Epithelial cell of prostate (primary cell): ENCODE measurements at regions not wholly inside any gene's neighbourhood (a gene's known extent, or its start where the extent isn't known, plus 50 kb on each side); places are given as distances from the start of the nearest gene placed in this dataset.

ENCODE experiments used
- DNase-seq: peaks from one replicate; pipeline ENCODE4 v3.0.0-alpha.2; 2011; ENCODE audit warnings: low read depth, low spot score
- H3K27ac ChIP-seq: fragments of 450-650 bp; 2 replicates; pipeline ENCODE4 v1.5.1; 2017; ENCODE audit warnings: mild to moderate bottlenecking

GRCh38 chr5:74251141-74252035 lies 389.1 kb downstream of the ENC1 start:
- H3K27ac ChIP-seq: peak overlapping the region; percentile 89
- DNase-seq: peak; percentile 100

- no peak for DNase-seq
Observed at GRCh38 chr5:74250304-74251102, 390.0 kb downstream of the ENC1 start.

GRCh38 chr5:74248576-74248975 lies 392.0 kb downstream of the ENC1 start:
- DNase-seq: no peak

More at GRCh38 chr5:74250304-74251102, 390.0 kb downstream of the ENC1 start:
- peak overlapping the region; percentile 89 for H3K27ac ChIP-seq

DNA sequence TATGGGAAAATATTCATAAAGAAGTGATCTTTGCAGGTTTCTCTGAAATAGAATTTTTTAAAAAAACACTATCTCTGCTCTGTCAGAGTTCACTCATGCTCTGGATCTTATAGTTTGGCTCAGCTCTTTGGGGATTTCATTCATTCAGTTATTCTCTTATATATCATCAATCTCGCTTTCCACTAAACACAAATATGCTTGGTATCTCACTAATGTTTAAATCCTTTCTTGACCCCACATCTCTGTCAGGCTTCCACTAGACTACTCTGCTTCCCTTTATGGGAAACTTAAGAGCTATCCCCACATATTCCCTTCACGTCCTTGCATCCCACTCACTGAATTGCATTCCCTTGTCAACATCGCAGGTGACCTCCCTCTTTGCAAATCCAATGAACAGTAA lies 396.1 kb downstream of the ENC1 start:
- no peak overlapping the region for H3K27ac ChIP-seq
- DNase-seq: no peak

More at GRCh38 chr5:74248576-74248975, 392.0 kb downstream of the ENC1 start:
- peak overlapping the region; percentile 23 for H3K27ac ChIP-seq

DNA sequence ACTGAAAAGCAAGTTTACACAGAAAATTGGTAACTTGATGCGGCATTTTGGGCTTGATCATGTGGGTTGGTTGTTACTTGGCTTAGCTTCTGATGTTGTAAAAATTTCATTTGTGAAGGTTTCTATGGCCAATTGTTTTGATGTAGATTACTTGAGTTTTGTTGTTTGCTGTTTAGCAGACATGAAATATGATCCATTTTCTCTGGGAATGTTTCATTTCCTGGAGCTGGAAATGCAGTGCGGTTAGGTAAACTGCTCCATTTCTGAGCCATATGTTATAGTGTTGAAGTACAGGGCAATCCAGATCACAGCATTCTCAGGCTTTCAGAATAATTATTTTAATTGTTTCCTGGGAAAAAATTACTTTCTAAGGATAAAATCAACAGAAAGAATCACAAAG lies 396.9 kb downstream of the ENC1 start:
- DNase-seq: no peak
- peak overlapping the region; percentile 93 for H3K27ac ChIP-seq

DNA sequence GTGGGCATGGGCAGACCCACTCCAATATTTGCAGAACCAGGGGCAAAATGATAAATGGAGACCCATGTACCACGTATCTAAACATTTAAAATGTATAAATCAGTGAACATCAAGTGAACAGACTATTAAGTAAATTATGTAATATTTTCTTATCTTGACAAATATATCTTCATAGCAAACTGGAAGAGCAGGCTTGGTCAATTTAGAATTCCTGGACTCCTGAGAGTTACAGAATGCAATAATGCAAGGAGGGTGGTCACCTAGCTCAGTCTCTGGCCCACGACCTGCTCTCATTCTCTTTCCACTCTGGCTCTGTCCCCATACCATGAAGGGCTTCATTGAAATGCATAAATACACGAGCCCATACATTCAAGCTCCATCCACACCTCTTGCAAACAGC lies 398.0 kb downstream of the ENC1 start:
- peak overlapping the region; percentile 93 for H3K27ac ChIP-seq
- no peak for DNase-seq

DNA sequence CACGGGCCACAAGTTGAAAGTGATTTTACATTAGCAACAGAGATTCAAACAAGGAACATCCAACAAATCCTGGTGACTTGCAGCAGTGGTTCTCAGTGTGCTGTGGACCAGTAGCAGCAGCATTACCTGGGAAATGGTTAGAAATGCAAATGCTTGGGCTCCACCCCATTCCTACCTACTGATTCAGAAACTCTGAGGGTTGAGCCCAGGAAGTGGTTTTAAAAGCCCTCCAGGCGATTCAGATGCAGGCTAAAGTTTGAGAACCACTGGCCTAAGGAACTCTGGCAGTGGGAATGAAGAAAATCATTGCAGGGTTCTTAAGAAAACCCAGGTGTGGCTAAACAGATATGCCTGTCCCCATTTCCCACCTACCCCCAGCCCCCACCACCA lies 398.8 kb downstream of the ENC1 start:
- DNase-seq: peak; percentile 97
- H3K27ac ChIP-seq: peak overlapping the region; percentile 93

- DNase-seq: peak; percentile 99
Observed at GRCh38 chr5:74240783-74241750, 399.5 kb downstream of the ENC1 start.

GRCh38 chr5:74239261-74239660 lies 401.3 kb downstream of the ENC1 start:
- no peak overlapping the region for H3K27ac ChIP-seq
- DNase-seq: no peak

More at GRCh38 chr5:74240783-74241750, 399.5 kb downstream of the ENC1 start:
- H3K27ac ChIP-seq: peak overlapping the region; percentile 93

- peak; percentile 73 for DNase-seq
- peak overlapping the region; percentile 41 for H3K27ac ChIP-seq
Observed at GRCh38 chr5:74237571-74238145, 402.9 kb downstream of the ENC1 start.

- DNase-seq: no peak
- H3K27ac ChIP-seq: no peak overlapping the region
Observed at GRCh38 chr5:74235552-74235951, 405.0 kb downstream of the ENC1 start.

DNA sequence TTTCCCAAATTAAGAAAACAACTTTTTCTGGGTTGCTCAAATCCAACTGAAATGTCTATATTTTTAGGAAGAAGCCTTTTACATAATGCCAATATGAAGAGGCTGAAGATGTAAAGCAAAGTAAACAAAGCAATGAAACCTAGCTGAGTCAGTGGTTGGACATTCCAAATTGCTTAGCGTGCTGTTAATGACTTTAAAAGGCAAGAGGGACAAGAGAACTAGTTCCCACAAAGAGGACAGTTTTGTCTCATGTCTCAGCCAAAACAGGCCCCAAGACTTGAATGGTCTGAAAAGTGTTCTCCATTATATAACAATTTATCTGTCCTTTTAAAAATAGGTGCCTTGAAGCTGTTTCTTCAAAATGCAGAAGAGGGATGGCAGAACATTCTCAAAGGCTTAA lies 407.0 kb downstream of the ENC1 start:
- DNase-seq: no peak
- H3K27ac ChIP-seq: peak overlapping the region; percentile 62

- DNase-seq: no peak
- peak overlapping the region; percentile 62 for H3K27ac ChIP-seq
Observed at GRCh38 chr5:74233091-74233490, 407.4 kb downstream of the ENC1 start.

DNA sequence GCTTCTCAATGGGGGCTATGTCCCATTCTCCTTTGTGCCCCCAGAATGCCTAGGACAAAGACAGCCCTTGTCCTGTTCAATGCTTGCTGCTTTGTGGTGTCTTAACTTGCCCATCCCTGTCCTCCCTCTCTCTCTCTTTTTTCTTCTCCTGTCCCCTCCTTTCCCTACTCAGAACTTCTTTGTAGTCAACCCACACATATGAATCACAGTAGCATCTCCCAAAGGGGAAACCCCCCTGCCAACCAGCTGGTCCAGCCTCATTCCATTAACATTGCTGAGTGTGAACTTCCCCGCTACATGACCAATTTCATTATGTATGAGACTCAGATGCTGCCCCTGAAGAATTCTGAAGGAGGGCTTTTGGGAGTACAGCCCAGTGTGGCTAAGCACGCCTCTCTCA lies 408.3 kb downstream of the ENC1 start:
- peak overlapping the region; percentile 62 for H3K27ac ChIP-seq
- DNase-seq: peak; percentile 96

DNA sequence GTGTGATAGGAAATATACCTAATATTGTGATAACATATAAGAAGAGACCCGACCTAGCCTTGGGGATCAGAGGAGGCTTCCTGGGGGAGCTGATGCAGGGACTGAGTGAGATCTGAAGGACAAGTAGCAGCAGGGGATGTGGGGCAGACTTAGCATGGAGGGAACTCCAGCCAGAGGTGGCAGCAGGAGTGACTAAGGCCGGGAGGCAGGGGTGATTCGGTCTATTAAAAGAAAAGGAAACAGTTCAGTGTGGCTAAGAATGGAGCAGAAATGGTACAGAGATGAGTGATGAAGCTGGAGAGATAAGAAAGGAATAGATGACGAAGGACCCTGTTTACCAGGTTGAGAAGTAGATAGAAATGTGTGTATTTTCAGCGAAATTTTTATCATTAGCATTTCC lies 408.8 kb downstream of the ENC1 start:
- H3K27ac ChIP-seq: peak overlapping the region; percentile 62
- no peak for DNase-seq

GRCh38 chr5:74226716-74227485 lies 413.6 kb downstream of the ENC1 start:
- no peak overlapping the region for H3K27ac ChIP-seq
- DNase-seq: no peak

DNA sequence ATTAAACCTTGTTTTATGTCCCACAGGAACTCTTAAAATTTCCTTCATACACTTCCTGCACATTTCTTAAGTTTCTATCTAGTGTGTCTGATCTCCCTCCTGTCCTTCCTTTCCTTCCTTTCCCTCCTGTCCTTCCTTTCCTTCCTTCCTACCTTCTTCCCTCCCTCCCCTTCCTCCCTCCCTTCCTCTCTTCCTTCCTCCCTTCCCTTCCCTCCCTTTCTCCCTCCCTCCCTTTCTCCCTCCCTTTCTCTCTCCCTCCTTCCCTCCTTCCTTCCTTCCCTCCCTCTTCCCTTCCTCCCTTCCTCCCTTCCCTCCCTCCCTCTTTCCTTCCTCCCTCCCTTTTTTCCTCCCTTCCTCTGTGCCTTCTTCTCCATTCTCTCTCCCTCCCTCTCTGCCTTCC lies 414.9 kb downstream of the ENC1 start:
- no peak overlapping the region for H3K27ac ChIP-seq
- DNase-seq: no peak

GRCh38 chr5:74224331-74224730 lies 416.2 kb downstream of the ENC1 start:
- H3K27ac ChIP-seq: no peak overlapping the region
- no peak for DNase-seq

GRCh38 chr5:74222806-74223205 lies 417.7 kb downstream of the ENC1 start:
- no peak for DNase-seq
- no peak overlapping the region for H3K27ac ChIP-seq
